Panc1 (cell line): ENCODE measurements at regions not wholly inside any gene's neighbourhood (a gene's known extent, or its start where the extent isn't known, plus 50 kb on each side); places are given as distances from the start of the nearest gene placed in this dataset.

ENCODE experiments used
- ATAC-seq: fragments of 200-7000 bp; cut with Tn5 transposase; 2 replicates; pipeline ENCODE4 v1.9.1; 2020; ENCODE audit warnings: mild to moderate bottlenecking, moderate library complexity
- BruUV-seq: library from RNA; stranded (reverse); fragments of 400-500 nt; replicated peaks from 2 replicates; lab custom pipeline; 2021; lab: Mats Ljungman, UMichigan
- CTCF ChIA-PET: fragments of 300-600 bp; sonication (Branson Sonifier 250); formaldehyde crosslinking; loops from one replicate; lab custom pipeline; 2022; ENCODE audit warnings: antibody characterized with exemption; lab: Charles Lee
- POLR2A ChIA-PET: fragments of 300-600 bp; sonication (Branson Sonifier 250); formaldehyde crosslinking; loops from one replicate; lab custom pipeline; 2022; ENCODE audit warnings: antibody characterized with exemption; lab: Charles Lee
- DNase-seq: peaks from one replicate; pipeline ENCODE4 v3.0.0-alpha.2; 2010; ENCODE audit warnings: low read depth, low spot score
- H3K27ac ChIP-seq: 2 replicates; pipeline ENCODE4 v1.5.1; 2011; ENCODE audit warnings: mild to moderate bottlenecking, low read length, inconsistent platforms
- H3K27me3 ChIP-seq: fragments of 200-500 bp; sonication (Bioruptor generic); 2 replicates; pipeline ENCODE4 v1.6.0; 2014; ENCODE audit warnings: low read length, inconsistent platforms; ENCODE audit not compliant: control insufficient read depth, insufficient read depth
- H3K36me3 ChIP-seq: fragments of 200-500 bp; sonication (Bioruptor generic); 2 replicates; pipeline ENCODE4 v1.5.1; 2014; ENCODE audit warnings: inconsistent platforms, mild to moderate bottlenecking, low read length, moderate library complexity; ENCODE audit not compliant: control insufficient read depth, insufficient read depth
- H3K4me1 ChIP-seq: 2 replicates; pipeline ENCODE4 v1.5.1; 2011; ENCODE audit warnings: inconsistent platforms, mild to moderate bottlenecking, low read length, moderate library complexity; ENCODE audit not compliant: control insufficient read depth, insufficient read depth
- H3K4me3 ChIP-seq, 2 experiments: 2 replicates each; pipeline ENCODE4 v1.5.1; 2011 to 2012; ENCODE audit warnings: low read depth in 2 of 2, low read length in 2 of 2, mild to moderate bottlenecking in 2 of 2, inconsistent platforms in 1 of 2, moderate library complexity in 1 of 2
- H3K9me3 ChIP-seq: fragments of 200-500 bp; sonication (Bioruptor generic); 2 replicates; pipeline ENCODE4 v1.5.1; 2014; ENCODE audit warnings: low read depth, mild to moderate bottlenecking, inconsistent platforms, low read length, moderate library complexity; ENCODE audit not compliant: control insufficient read depth, insufficient read depth
- CTCF ChIP-seq: fragments of 450-650 bp; IDR thresholded peaks from 2 replicates; pipeline ENCODE4 v1.5.1; 2017; ENCODE audit warnings: mild to moderate bottlenecking
- POLR2AphosphoS5 ChIP-seq: IDR thresholded peaks from 2 replicates; pipeline ENCODE4 v1.6.1; 2012; ENCODE audit warnings: mild to moderate bottlenecking, low read depth, low read length, moderate library complexity
- REST ChIP-seq, 2 experiments: IDR thresholded peaks; 2 replicates each; pipeline ENCODE4 v1.6.1; 2011 to 2012; ENCODE audit warnings: low read depth in 2 of 2, control low read depth in 1 of 2, low read length in 1 of 2, mild to moderate bottlenecking in 1 of 2, moderate library complexity in 1 of 2; ENCODE audit not compliant: insufficient read depth in 1 of 2
- SIN3A ChIP-seq: IDR thresholded peaks from 2 replicates; pipeline ENCODE4 v1.6.1; 2012; ENCODE audit warnings: low read depth, mild to moderate bottlenecking, low read length, moderate library complexity, borderline replicate concordance; ENCODE audit not compliant: insufficient read depth
- TCF7L2 ChIP-seq: IDR thresholded peaks from 2 replicates; pipeline ENCODE4 v1.6.1; 2011; ENCODE audit warnings: mild to moderate bottlenecking, low read depth, low read length, inconsistent platforms
- in situ Hi-C: cut with HindIII; loops from 2 replicates; pipeline ENCODE4 v1.10.0; 2016; ENCODE audit warnings: low sequenced_read_pairs, low pct_unique_long_range_greater_than_20kb
- intact Hi-C: fragments of 100-400 bp; cut with micrococcal nuclease; formaldehyde crosslinking; loops from one replicate; pipeline ENCODE4 v1.10.0; 2022; ENCODE audit not compliant: unreplicated experiment

GRCh38 chr20:50353289-50353961, 156.8 kb upstream of the PTPN1 start:
- H3K27me3 ChIP-seq, result no peaks in the 10 kb centered on the region
- H3K4me3 ChIP-seq, result no peak overlapping the region
- no peaks in the 10 kb centered on the region for H3K9me3 ChIP-seq
- no peak for DNase-seq
- no TSS peak for BruUV-seq
- ChIA-PET CTCF (interaction anchor here (0.6 kb wide), 1 partner anchor 20 kb away, joined by 5 read pairs; no protein-coding TSS in a partner anchor), POLR2A (no interaction called here)
- intact Hi-C loops, result no loop called here
- in situ Hi-C loops, result no loop called here
- TF ChIP-seq TCF7L2 (no peak), CTCF (no peak), SIN3A (no peak), REST (IDR thresholded peaks at IDR 0.05; ENCODE audit: insufficient read depth in 1 of 2, low read depth in 2 of 2, low read length in 1 of 2) (no peak), POLR2AphosphoS5 (no peak)
- no peak overlapping the region for H3K27ac ChIP-seq
- ATAC-seq, result no peak
- H3K4me1 ChIP-seq, result no peaks in the 10 kb centered on the region
- H3K36me3 ChIP-seq, result no peaks in the 10 kb centered on the region

- Histone ChIP-seq H3K4me1 (no peaks in the 10 kb centered on the region), H3K36me3 (no peaks in the 10 kb centered on the region), H3K27ac (no peak overlapping the region), H3K27me3 (no peaks in the 10 kb centered on the region), H3K9me3 (no peaks in the 10 kb centered on the region), H3K4me3 (no peak overlapping the region)
- TF ChIP-seq REST (IDR thresholded peaks at IDR 0.05; ENCODE audit: insufficient read depth in 1 of 2, low read depth in 2 of 2, low read length in 1 of 2) (no peak), CTCF (no peak), SIN3A (no peak), POLR2AphosphoS5 (no peak), TCF7L2 (no peak)
- CTCF ChIA-PET, result interaction anchor here (0.6 kb wide), 1 partner anchor 196 kb away, joined by 7 read pairs; no protein-coding TSS in a partner anchor
- POLR2A ChIA-PET, result no interaction called here
- no peak for DNase-seq
- no TSS peak for BruUV-seq
- ATAC-seq, result no peak
- in situ Hi-C loops (no loop called here), intact Hi-C loops (no loop called here)
Measured at GRCh38 chr20:50354721-50355589, 155.2 kb upstream of the PTPN1 start.
